IPS DF 6.9 (cell line): ENCODE measurements at regions not wholly inside any gene's neighbourhood (a gene's known extent, or its start where the extent isn't known, plus 50 kb on each side); places are given as distances from the start of the nearest gene placed in this dataset.

Source experiments
- DNase-seq: peaks from one replicate; pipeline ENCODE4 v3.0.0-alpha.2; 2013; ENCODE audit warnings: low read depth, low spot score
- H3K27ac ChIP-seq: one replicate; pipeline ENCODE4 v1.5.1; 2013; ENCODE audit warnings: low read length, control low read depth
- H3K27me3 ChIP-seq: 2 replicates; pipeline ENCODE4 v1.6.1; 2013; ENCODE audit warnings: mild to moderate bottlenecking, low read length; ENCODE audit not compliant: control insufficient read depth, insufficient read depth
- H3K36me3 ChIP-seq: 2 replicates; pipeline ENCODE4 v1.6.1; 2013; ENCODE audit warnings: low read length; ENCODE audit not compliant: control insufficient read depth, insufficient read depth
- H3K4me1 ChIP-seq: 2 replicates; pipeline ENCODE4 v1.6.1; 2013; ENCODE audit warnings: low read length; ENCODE audit not compliant: control insufficient read depth, insufficient read depth
- H3K4me3 ChIP-seq: 2 replicates; pipeline ENCODE4 v1.5.1; 2013; ENCODE audit warnings: mild to moderate bottlenecking, low read length
- H3K9me3 ChIP-seq: 2 replicates; pipeline ENCODE4 v1.6.1; 2013; ENCODE audit warnings: low read length, inconsistent platforms; ENCODE audit not compliant: control insufficient read depth, insufficient read depth
- WGBS: extraction: QIAGEN DNeasy Blood & Tissue Kit; methylation state at CpG from one replicate; pipeline ENCODE4 v1.1.7; 2013; ENCODE audit warnings: mixed read lengths, missing lambda C conversion rate; ENCODE audit not compliant: insufficient read length, insufficient coverage; 5-methylcytosine and 5-hydroxymethylcytosine counted together

GRCh38 chr4:103902730-103903129 lies 182.9 kb upstream of the TACR3 start:
- no peak overlapping the region for H3K27ac ChIP-seq
- H3K27me3 ChIP-seq, result no peaks in the 10 kb centered on the region
- no peaks in the 10 kb centered on the region for H3K4me1 ChIP-seq
- no peak for DNase-seq
- no peaks in the 10 kb centered on the region for H3K9me3 ChIP-seq
- H3K4me3 ChIP-seq, result no peak overlapping the region
- no peaks in the 10 kb centered on the region for H3K36me3 ChIP-seq
- no CpG with 5 or more reads among the region's 2 CpGs for WGBS

GRCh38 chr4:103895876-103896465 lies 176.2 kb upstream of the TACR3 start:
- H3K36me3 ChIP-seq, result no peaks in the 10 kb centered on the region
- H3K27me3 ChIP-seq, result no peaks in the 10 kb centered on the region
- H3K9me3 ChIP-seq, result no peaks in the 10 kb centered on the region
- H3K4me1 ChIP-seq, result no peaks in the 10 kb centered on the region
- H3K4me3 ChIP-seq, result no peak overlapping the region
- H3K27ac ChIP-seq, result no peak overlapping the region
- no peak for DNase-seq

GRCh38 chr4:103892586-103892985 lies 172.8 kb upstream of the TACR3 start:
- no CpG with 5 or more reads among the region's 3 CpGs for WGBS
- no peak for DNase-seq
- Histone ChIP-seq H3K4me1 (no peaks in the 10 kb centered on the region), H3K9me3 (no peaks in the 10 kb centered on the region), H3K27me3 (no peaks in the 10 kb centered on the region), H3K4me3 (no peak overlapping the region), H3K27ac (no peak overlapping the region), H3K36me3 (no peaks in the 10 kb centered on the region)

- Histone ChIP-seq H3K9me3 (no peaks in the 10 kb centered on the region), H3K27ac (no peak overlapping the region), H3K36me3 (no peaks in the 10 kb centered on the region), H3K27me3 (no peaks in the 10 kb centered on the region), H3K4me1 (no peaks in the 10 kb centered on the region), H3K4me3 (no peak overlapping the region)
- no CpG with 5 or more reads among the region's 1 CpG for WGBS
- DNase-seq, result no peak
Observed at GRCh38 chr4:103887191-103887590, 167.4 kb upstream of the TACR3 start.

GRCh38 chr4:103885152-103885551 lies 165.4 kb upstream of the TACR3 start:
- no peaks in the 10 kb centered on the region for H3K36me3 ChIP-seq
- H3K4me1 ChIP-seq, result no peaks in the 10 kb centered on the region
- H3K4me3 ChIP-seq, result no peak overlapping the region
- no peak overlapping the region for H3K27ac ChIP-seq
- H3K27me3 ChIP-seq, result no peaks in the 10 kb centered on the region
- no peak for DNase-seq
- no CpG with 5 or more reads among the region's 3 CpGs for WGBS
- no peaks in the 10 kb centered on the region for H3K9me3 ChIP-seq

GRCh38 chr4:103867311-103867710 lies 147.5 kb upstream of the TACR3 start:
- Histone ChIP-seq H3K4me1 (no peaks in the 10 kb centered on the region), H3K9me3 (no peaks in the 10 kb centered on the region), H3K27me3 (no peaks in the 10 kb centered on the region), H3K27ac (no peak overlapping the region), H3K4me3 (no peak overlapping the region), H3K36me3 (no peaks in the 10 kb centered on the region)
- no peak for DNase-seq
- no CpG with 5 or more reads among the region's 2 CpGs for WGBS

GRCh38 chr4:103853627-103854026 lies 133.8 kb upstream of the TACR3 start:
- no peak for DNase-seq

GRCh38 chr4:103853146-103853545 lies 133.4 kb upstream of the TACR3 start:
- H3K27ac ChIP-seq, result no peak overlapping the region
- 100% methylated on average over 1 of the region's 3 CpGs for WGBS
- no peak overlapping the region for H3K4me3 ChIP-seq
- no peaks in the 10 kb centered on the region; the same call in 1 of the 2 replicates for H3K9me3 ChIP-seq
- no peaks in the 10 kb centered on the region for H3K36me3 ChIP-seq
- DNase-seq, result no peak
- no peaks in the 10 kb centered on the region for H3K4me1 ChIP-seq
- H3K27me3 ChIP-seq, result no peaks in the 10 kb centered on the region

More at GRCh38 chr4:103853627-103854026, 133.8 kb upstream of the TACR3 start:
- no peak overlapping the region for H3K4me3 ChIP-seq
- H3K4me1 ChIP-seq, result no peaks in the 10 kb centered on the region
- no peaks in the 10 kb centered on the region for H3K27me3 ChIP-seq
- no peak overlapping the region for H3K27ac ChIP-seq
- H3K36me3 ChIP-seq, result no peaks in the 10 kb centered on the region
- H3K9me3 ChIP-seq, result no peaks in the 10 kb centered on the region; the same call in 1 of the 2 replicates

GRCh38 chr4:103845075-103845474 lies 125.3 kb upstream of the TACR3 start:
- Histone ChIP-seq H3K4me1 (no peaks in the 10 kb centered on the region), H3K4me3 (no peak overlapping the region), H3K9me3 (no peaks in the 10 kb centered on the region), H3K27me3 (no peaks in the 10 kb centered on the region), H3K36me3 (no peaks in the 10 kb centered on the region), H3K27ac (no peak overlapping the region)
- no peak for DNase-seq

GRCh38 chr4:103842637-103843239 lies 123.0 kb upstream of the TACR3 start:
- no peaks in the 10 kb centered on the region for H3K9me3 ChIP-seq
- H3K4me1 ChIP-seq, result no peaks in the 10 kb centered on the region
- no peaks in the 10 kb centered on the region for H3K27me3 ChIP-seq
- WGBS, result 100% methylated on average over 1 of the region's 5 CpGs
- DNase-seq, result no peak
- H3K27ac ChIP-seq, result no peak overlapping the region
- no peaks in the 10 kb centered on the region for H3K36me3 ChIP-seq
- no peak overlapping the region for H3K4me3 ChIP-seq

GRCh38 chr4:103842076-103842475 lies 122.3 kb upstream of the TACR3 start:
- no peak for DNase-seq
- no peaks in the 10 kb centered on the region for H3K4me1 ChIP-seq
- H3K9me3 ChIP-seq, result no peaks in the 10 kb centered on the region
- no peak overlapping the region for H3K27ac ChIP-seq
- no CpG with 5 or more reads among the region's 1 CpG for WGBS
- no peaks in the 10 kb centered on the region for H3K27me3 ChIP-seq
- H3K36me3 ChIP-seq, result no peaks in the 10 kb centered on the region
- no peak overlapping the region for H3K4me3 ChIP-seq
